Right lobe of liver (tissue), 6 donors: ENCODE measurements at regions not wholly inside any gene's neighbourhood (a gene's known extent, or its start where the extent isn't known, plus 50 kb on each side); places are given as distances from the start of the nearest gene placed in this dataset.
A peak's percentile ranks its signal among the peaks of the same experiment; 100 is the strongest.

Source experiments
- ATAC-seq, 4 donors: fragments of 200-7000 bp; cut with Tn5 transposase; one replicate each; pipeline ENCODE4 v1.9.1; 2020; ENCODE audit warnings: mild to moderate bottlenecking in 4 of 4, moderate library complexity in 4 of 4
- DNase-seq, 3 donors: peaks; one replicate each; pipeline ENCODE4 v3.0.0-alpha.2; 2020
- H3K27ac ChIP-seq, 3 donors: fragments of 200-600 bp; one replicate each; pipeline ENCODE4 v1.8.0; 2022
- H3K27me3 ChIP-seq, 2 donors: fragments of 200-600 bp; one replicate each; pipeline ENCODE4 v1.8.0; 2022
- H3K36me3 ChIP-seq, 4 donors: fragments of 200-600 bp; sonication (generic) in 1 of 4; one replicate each; pipeline versions ENCODE4 v1.5.1 to v1.8.0; 2017 to 2022; ENCODE audit warnings: control low read depth in 1 of 4
- H3K4me1 ChIP-seq, 4 donors: fragments of 200-600 bp; sonication (generic) in 1 of 4; one replicate each; pipeline versions ENCODE4 v1.5.1 to v1.8.0; 2017 to 2022; ENCODE audit warnings: control low read depth in 1 of 4
- H3K4me3 ChIP-seq, 3 donors: fragments of 200-600 bp; one replicate each; pipeline ENCODE4 v1.8.0; 2022
- H3K9me3 ChIP-seq, 4 donors: fragments of 200-600 bp; sonication (generic) in 1 of 4; one replicate each; pipeline versions ENCODE4 v1.5.1 to v1.8.0; 2017 to 2022; ENCODE audit warnings: control low read depth in 1 of 4
- POLR2A ChIP-seq: fragments of 450-650 bp; IDR thresholded peaks from one replicate; pipeline ENCODE4 v1.6.1; 2017; ENCODE audit warnings: antibody characterized with exemption, mild to moderate bottlenecking
- WGBS: methylation state at CpG from one replicate; pipeline ENCODE4 v1.1.6; 2018; ENCODE audit warnings: low coverage, low lambda C conversion rate; ENCODE audit not compliant: insufficient coverage; ENCODE audit errors: missing lambda C conversion rate; 5-methylcytosine and 5-hydroxymethylcytosine counted together
- intact Hi-C, 2 donors: fragments of 100-400 bp; cut with DNase I; formaldehyde crosslinking; loops; one replicate each; pipeline versions ENCODE4 v1.11.2 to v1.14.1; 2022
- TF ChIP-seq, protein P1 (sequence below), 4 donors: fragments of 200-600 bp in 3 of 4; fragments of 450-650 bp in 1 of 4; IDR thresholded peaks; one replicate each; pipeline versions ENCODE4 v1.5.1 to v1.8.0; 2016 to 2022; ENCODE audit warnings: antibody characterized with exemption in 4 of 4, mild to moderate bottlenecking in 2 of 4
- donor health status: DM: no; HTN: yes; CAD: no.
- donor health status: DM: no; HTN: no; CAD: no.
- donor health status: DM: no; HTN: no; CAD: no.
- donor health status: DM: no; HTN: yes; CAD: no.
- donor health status: DM: no; HTN: yes; CAD: no.

DNA sequence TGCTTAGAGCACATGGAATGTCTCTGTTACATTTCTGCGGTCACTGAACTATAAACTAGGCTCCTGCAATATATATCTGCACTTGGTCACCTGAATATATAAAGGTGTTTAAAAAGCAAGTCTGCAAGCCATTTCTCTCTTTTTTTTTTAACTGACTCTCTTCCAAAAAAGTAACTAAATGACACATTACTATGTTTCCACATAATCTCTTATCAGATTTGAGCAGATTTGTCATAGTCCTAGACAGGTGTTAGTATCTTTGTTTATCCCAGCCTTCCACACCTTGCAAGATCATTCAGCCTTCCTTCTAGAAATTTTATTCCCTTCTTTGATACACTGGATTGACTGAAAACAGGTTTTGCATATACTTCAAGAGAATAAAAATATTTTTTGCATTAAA lies 86.7 kb upstream of the KLF7 start:
- TF ChIP-seq POLR2A, result no peak
- TF ChIP-seq, protein P1, sequence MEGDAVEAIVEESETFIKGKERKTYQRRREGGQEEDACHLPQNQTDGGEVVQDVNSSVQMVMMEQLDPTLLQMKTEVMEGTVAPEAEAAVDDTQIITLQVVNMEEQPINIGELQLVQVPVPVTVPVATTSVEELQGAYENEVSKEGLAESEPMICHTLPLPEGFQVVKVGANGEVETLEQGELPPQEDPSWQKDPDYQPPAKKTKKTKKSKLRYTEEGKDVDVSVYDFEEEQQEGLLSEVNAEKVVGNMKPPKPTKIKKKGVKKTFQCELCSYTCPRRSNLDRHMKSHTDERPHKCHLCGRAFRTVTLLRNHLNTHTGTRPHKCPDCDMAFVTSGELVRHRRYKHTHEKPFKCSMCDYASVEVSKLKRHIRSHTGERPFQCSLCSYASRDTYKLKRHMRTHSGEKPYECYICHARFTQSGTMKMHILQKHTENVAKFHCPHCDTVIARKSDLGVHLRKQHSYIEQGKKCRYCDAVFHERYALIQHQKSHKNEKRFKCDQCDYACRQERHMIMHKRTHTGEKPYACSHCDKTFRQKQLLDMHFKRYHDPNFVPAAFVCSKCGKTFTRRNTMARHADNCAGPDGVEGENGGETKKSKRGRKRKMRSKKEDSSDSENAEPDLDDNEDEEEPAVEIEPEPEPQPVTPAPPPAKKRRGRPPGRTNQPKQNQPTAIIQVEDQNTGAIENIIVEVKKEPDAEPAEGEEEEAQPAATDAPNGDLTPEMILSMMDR (IDR thresholded peaks at IDR 0.05), result no peak
- H3K27ac ChIP-seq, result no peak overlapping the region

DNA sequence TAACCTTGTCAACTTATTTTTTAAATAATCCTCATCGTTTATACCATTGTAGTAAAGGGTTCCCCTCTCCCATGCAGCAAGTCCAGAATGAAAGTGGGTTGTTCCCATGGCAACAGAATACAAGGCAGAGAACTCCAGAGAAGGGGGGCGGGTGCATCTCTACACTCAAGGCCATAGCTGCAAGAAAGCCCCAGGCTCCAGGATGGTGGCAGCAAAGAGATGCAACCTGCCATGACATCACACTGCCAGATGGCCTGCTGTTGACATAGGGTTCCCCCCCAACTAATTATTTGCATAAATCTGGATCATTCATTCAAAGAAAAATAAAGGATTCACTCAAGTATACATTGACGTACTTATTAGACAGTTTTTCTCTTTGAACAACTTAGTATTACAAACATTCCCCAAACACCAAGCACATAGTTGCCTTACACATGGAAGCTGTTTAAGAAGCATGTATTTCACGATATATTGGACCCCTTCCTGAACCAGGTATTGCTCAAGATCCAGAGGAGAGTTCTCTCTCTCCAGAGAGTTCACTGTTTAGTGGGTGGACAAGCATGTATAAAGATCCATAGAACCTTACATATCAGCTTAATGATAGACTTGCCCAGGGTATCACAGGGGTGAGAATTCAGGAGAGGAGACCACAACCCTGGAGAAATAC lies 87.4 kb upstream of the KLF7 start:
- no peaks in the 10 kb centered on the region for H3K9me3 ChIP-seq
- ATAC-seq (no peak), DNase-seq (no peak)
- intact Hi-C loops, result no loop called here
- no peak overlapping the region for H3K4me3 ChIP-seq
- no peak overlapping the region for H3K27ac ChIP-seq
- no peak for TF ChIP-seq POLR2A
- TF ChIP-seq, protein P1 (IDR thresholded peaks at IDR 0.05), result no peak
- no peaks in the 10 kb centered on the region for H3K27me3 ChIP-seq
- H3K4me1 ChIP-seq, result no peaks in the 10 kb centered on the region
- 60% methylated on average over 4 of the region's 4 CpGs for WGBS
- no peaks in the 10 kb centered on the region for H3K36me3 ChIP-seq

More for the DNA sequence above, 86.7 kb upstream of the KLF7 start:
- intact Hi-C loops, result no loop called here
- Histone ChIP-seq H3K4me1 (no peaks in the 10 kb centered on the region), H3K36me3 (no peaks in the 10 kb centered on the region), H3K4me3 (no peak overlapping the region), H3K27me3 (no peaks in the 10 kb centered on the region), H3K9me3 (no peaks in the 10 kb centered on the region)
- ATAC-seq (no peak), DNase-seq (no peak)
- WGBS, result 100% methylated on average over 1 of the region's 1 CpG

DNA sequence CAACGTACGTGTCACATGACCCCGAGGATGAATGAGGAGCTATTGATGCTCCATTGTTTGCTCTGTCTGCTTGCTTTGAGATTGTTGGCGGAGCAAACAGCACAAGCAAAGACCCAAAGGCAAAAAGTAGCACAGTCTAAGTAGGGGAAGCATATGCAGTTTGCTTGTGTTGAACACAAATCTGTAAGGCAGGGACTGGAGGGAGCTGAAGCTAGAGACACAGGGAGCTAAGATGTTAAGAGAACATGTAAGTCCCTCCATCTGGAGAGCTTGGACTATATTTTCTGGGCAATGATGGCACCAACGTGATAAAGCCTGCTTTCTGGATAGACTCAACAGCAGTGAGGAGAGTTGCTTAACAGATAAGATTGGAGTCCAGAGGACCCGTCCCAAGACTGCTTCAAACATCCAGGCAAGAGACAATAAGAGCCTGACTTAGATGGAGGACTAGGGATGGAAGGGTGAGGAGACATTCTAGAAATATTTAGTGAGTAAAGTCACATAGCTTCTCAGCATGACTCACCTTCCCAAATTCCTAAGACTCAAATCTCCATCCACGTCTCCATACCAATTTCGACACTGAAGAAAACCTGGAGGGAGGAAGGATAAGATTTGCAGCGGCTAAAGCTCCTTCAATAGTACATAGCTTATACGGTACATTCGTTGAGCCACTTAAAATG lies 88.1 kb upstream of the KLF7 start:
- H3K27me3 ChIP-seq, result no peaks in the 10 kb centered on the region
- no peaks in the 10 kb centered on the region for H3K4me1 ChIP-seq
- DNase-seq, result no peak
- TF ChIP-seq POLR2A, result no peak
- TF ChIP-seq, protein P1 (IDR thresholded peaks at IDR 0.05), result no peak
- H3K27ac ChIP-seq, result no peak overlapping the region
- H3K36me3 ChIP-seq, result no peaks in the 10 kb centered on the region
- intact Hi-C loops, result no loop called here
- H3K9me3 ChIP-seq, result no peaks in the 10 kb centered on the region
- ATAC-seq, result no peak
- 49% methylated on average over 11 of the region's 11 CpGs for WGBS
- no peak overlapping the region for H3K4me3 ChIP-seq

DNA sequence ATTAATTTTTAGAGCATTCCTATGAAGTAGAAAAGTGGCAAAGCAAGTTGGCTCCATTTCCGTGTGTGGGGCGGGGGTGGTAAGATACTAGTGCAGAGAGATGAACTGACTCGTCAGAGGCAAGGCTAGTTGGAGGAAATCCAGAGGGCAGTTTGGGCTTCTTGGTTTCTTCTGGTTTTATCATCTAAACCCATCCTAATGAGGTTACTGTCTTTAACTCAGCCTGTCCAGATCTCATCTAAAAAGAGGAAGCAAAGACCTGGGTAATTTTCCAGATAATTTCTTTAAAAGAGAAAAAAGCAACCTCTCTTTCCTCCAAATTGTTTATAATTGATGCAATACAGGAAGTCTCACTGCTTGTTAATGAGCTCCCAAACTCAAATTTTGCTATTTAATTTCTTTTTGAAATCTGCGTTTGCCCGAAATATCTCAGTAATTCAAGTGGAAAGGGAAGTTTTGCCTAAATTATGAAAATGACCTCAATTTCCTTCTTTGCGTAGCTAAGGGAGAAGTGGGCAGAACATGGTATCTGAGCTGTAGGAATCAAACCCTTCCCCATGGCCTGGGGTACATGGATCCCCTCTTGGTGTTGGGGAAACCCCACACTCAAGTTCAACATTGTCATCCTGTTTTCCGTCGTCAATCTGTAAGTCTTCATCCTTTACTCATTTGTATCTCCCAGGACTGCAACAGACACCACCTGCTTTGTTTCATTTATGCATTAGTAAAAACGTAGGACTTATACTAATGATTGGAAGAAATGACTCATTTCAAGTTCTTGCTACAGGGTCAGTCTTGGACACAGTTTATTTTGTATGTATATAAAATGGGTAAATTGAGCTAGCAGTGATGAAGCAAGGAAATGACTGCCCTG lies 89.1 kb upstream of the KLF7 start:
- Histone ChIP-seq H3K27me3 (no peaks in the 10 kb centered on the region), H3K4me3 (no peak overlapping the region), H3K9me3 (no peaks in the 10 kb centered on the region), H3K4me1 (no peaks in the 10 kb centered on the region), H3K27ac (no peak overlapping the region), H3K36me3 (no peaks in the 10 kb centered on the region)
- 40% methylated on average over 9 of the region's 9 CpGs for WGBS
- DNase-seq (no peak), ATAC-seq (peak in 1 of 4 donors; percentile 16)
- intact Hi-C loops, result no loop called here
- TF ChIP-seq POLR2A, result no peak
- TF ChIP-seq, protein P1 (IDR thresholded peaks at IDR 0.05), result no peak
